ENCODE measurements at regions not wholly inside any gene's neighbourhood (a gene's known extent, or its start where the extent isn't known, plus 50 kb on each side); places are given as distances from the start of the nearest gene placed in this dataset.

- DNase-seq (ENCODE audit: low spot score) = no peak
- H3K36me3 ChIP-seq = no peaks in the 10 kb centered on the region
- Mint-ChIP-seq H3K9me3 (no peaks in the 10 kb centered on the region), H3K27me3 (ENCODE audit: insufficient read depth, low read depth) (no peaks in the 10 kb centered on the region), H3K27ac (no peak overlapping the region), H3K4me3 (no peak overlapping the region), H3K4me1 (peaks cover 6% of the 10 kb centered on the region), H3K36me3 (no peaks in the 10 kb centered on the region)
- H3K4me3 ChIP-seq = no peak overlapping the region
- no peaks in the 10 kb centered on the region for H4K20me1 ChIP-seq (ENCODE audit: low read depth)
- H3K79me2 ChIP-seq (ENCODE audit: low read depth) = no peaks in the 10 kb centered on the region
- H2AFZ ChIP-seq (replicated peaks) = no peak overlapping the region
- no peak overlapping the region for H3K9ac ChIP-seq
- no peaks in the 10 kb centered on the region for H3K9me3 ChIP-seq (ENCODE audit: low read depth)
- H3K27ac ChIP-seq = no peak overlapping the region
- TF ChIP-seq, protein P1, sequence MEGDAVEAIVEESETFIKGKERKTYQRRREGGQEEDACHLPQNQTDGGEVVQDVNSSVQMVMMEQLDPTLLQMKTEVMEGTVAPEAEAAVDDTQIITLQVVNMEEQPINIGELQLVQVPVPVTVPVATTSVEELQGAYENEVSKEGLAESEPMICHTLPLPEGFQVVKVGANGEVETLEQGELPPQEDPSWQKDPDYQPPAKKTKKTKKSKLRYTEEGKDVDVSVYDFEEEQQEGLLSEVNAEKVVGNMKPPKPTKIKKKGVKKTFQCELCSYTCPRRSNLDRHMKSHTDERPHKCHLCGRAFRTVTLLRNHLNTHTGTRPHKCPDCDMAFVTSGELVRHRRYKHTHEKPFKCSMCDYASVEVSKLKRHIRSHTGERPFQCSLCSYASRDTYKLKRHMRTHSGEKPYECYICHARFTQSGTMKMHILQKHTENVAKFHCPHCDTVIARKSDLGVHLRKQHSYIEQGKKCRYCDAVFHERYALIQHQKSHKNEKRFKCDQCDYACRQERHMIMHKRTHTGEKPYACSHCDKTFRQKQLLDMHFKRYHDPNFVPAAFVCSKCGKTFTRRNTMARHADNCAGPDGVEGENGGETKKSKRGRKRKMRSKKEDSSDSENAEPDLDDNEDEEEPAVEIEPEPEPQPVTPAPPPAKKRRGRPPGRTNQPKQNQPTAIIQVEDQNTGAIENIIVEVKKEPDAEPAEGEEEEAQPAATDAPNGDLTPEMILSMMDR (IDR thresholded peaks at IDR 0.05) = no peak
- TF ChIP-seq EZH2phosphoT487 (IDR thresholded peaks at IDR 0.05) (no peak), EZH2 (IDR thresholded peaks at IDR 0.05) (no peak)
- H3K27me3 ChIP-seq = no peaks in the 10 kb centered on the region
- no peaks in the 10 kb centered on the region for H3F3A ChIP-seq (ENCODE audit: low read depth)
- no peaks in the 10 kb centered on the region for H3K4me1 ChIP-seq
- no peak overlapping the region for H3K4me2 ChIP-seq
These were observed 198.1 kb upstream of the SATB1 start for GRCh38 chr3:18623220-18623619.

- DNase-seq (ENCODE audit: low spot score) = no peak
- Histone ChIP-seq H3K4me2 (no peak overlapping the region), H3K4me3 (no peak overlapping the region), H3K4me1 (no peaks in the 10 kb centered on the region), H3K27ac (no peak overlapping the region), H3K79me2 (ENCODE audit: low read depth) (no peaks in the 10 kb centered on the region), H3K27me3 (no peaks in the 10 kb centered on the region), H2AFZ (replicated peaks) (no peak overlapping the region), H3F3A (ENCODE audit: low read depth) (no peaks in the 10 kb centered on the region), H3K9me3 (ENCODE audit: low read depth) (no peaks in the 10 kb centered on the region), H4K20me1 (ENCODE audit: low read depth) (no peaks in the 10 kb centered on the region), H3K36me3 (no peaks in the 10 kb centered on the region), H3K9ac (no peak overlapping the region)
- no peak overlapping the region for H3K4me3 Mint-ChIP-seq
- no peaks in the 10 kb centered on the region for H3K36me3 Mint-ChIP-seq
- no peaks in the 10 kb centered on the region for H3K4me1 Mint-ChIP-seq
- H3K27ac Mint-ChIP-seq = no peak overlapping the region
- TF ChIP-seq EZH2 (IDR thresholded peaks at IDR 0.05) (no peak), EZH2phosphoT487 (IDR thresholded peaks at IDR 0.05) (no peak)
- TF ChIP-seq, protein P1 (IDR thresholded peaks at IDR 0.05) = no peak
- H3K9me3 Mint-ChIP-seq = no peaks in the 10 kb centered on the region
- H3K27me3 Mint-ChIP-seq (ENCODE audit: insufficient read depth, low read depth) = no peaks in the 10 kb centered on the region
These were observed 193.6 kb upstream of the SATB1 start for GRCh38 chr3:18618723-18619122.

- no peaks in the 10 kb centered on the region for H3K36me3 Mint-ChIP-seq
- Histone ChIP-seq H3F3A (ENCODE audit: low read depth) (no peaks in the 10 kb centered on the region), H3K9me3 (ENCODE audit: low read depth) (no peaks in the 10 kb centered on the region), H3K4me2 (no peak overlapping the region), H3K79me2 (ENCODE audit: low read depth) (no peaks in the 10 kb centered on the region), H3K36me3 (no peaks in the 10 kb centered on the region), H4K20me1 (ENCODE audit: low read depth) (no peaks in the 10 kb centered on the region), H3K4me3 (no peak overlapping the region), H3K27ac (no peak overlapping the region), H3K27me3 (no peaks in the 10 kb centered on the region), H3K9ac (no peak overlapping the region), H3K4me1 (no peaks in the 10 kb centered on the region), H2AFZ (replicated peaks) (no peak overlapping the region)
- H3K27me3 Mint-ChIP-seq (ENCODE audit: insufficient read depth, low read depth) = no peaks in the 10 kb centered on the region
- peaks cover 7% of the 10 kb centered on the region for H3K9me3 Mint-ChIP-seq
- H3K4me1 Mint-ChIP-seq = no peaks in the 10 kb centered on the region
- no peak overlapping the region for H3K27ac Mint-ChIP-seq
- H3K4me3 Mint-ChIP-seq = no peak overlapping the region
- TF ChIP-seq EZH2 (IDR thresholded peaks at IDR 0.05) = no peak
- TF ChIP-seq, protein P1 (IDR thresholded peaks at IDR 0.05) = no peak
- TF ChIP-seq EZH2phosphoT487 (IDR thresholded peaks at IDR 0.05) = no peak
- no peak for DNase-seq (ENCODE audit: low spot score)
These were observed 186.9 kb upstream of the SATB1 start for GRCh38 chr3:18611991-18612390.

Data from neural progenitor cell (in vitro differentiated cells).